ENCODE measurements at regions not wholly inside any gene's neighbourhood (a gene's known extent, or its start where the extent isn't known, plus 50 kb on each side); places are given as distances from the start of the nearest gene placed in this dataset.

DNA sequence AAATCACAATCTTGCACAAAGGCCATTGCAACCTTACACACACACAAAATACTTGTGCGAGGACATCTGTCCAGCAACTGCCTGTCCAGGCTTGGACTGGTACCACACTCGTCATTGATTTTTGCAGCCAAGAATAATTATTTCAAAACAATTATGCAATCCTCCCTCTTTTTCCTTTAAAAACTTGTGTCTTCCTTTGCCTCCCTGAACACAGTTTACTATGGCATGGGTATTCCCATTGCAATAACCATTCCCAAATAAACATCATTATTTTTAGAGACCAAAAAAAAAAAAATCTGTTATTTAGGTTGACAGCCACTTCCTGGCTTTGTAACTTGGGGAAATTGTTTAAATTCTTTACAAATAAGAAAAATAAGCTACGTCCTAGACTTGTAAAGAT lies 54.0 kb downstream of the C11orf91 start:
- Histone ChIP-seq H3K27ac (no peak overlapping the region), H4K20me1 (ENCODE audit: insufficient read depth) (no peaks in the 10 kb centered on the region), H3K36me3 (ENCODE audit: insufficient read depth) (no peaks in the 10 kb centered on the region), H3K79me2 (ENCODE audit: insufficient read depth, low read depth) (no peaks in the 10 kb centered on the region), H3K27me3 (ENCODE audit: insufficient read depth, low read depth) (no peaks in the 10 kb centered on the region), H2AFZ (ENCODE audit: low read depth) (no peak overlapping the region), H3K4me2 (no peak overlapping the region), H3K4me1 (ENCODE audit: low read depth, poor library complexity, severe bottlenecking) (peaks cover 3% of the 10 kb centered on the region), H3K4me3 (IDR thresholded peaks at IDR 0.05; ENCODE audit: insufficient read depth, low read depth, low read length) (no peak overlapping the region), H3K9ac (no peak overlapping the region)
- TF ChIP-seq, protein P1, sequence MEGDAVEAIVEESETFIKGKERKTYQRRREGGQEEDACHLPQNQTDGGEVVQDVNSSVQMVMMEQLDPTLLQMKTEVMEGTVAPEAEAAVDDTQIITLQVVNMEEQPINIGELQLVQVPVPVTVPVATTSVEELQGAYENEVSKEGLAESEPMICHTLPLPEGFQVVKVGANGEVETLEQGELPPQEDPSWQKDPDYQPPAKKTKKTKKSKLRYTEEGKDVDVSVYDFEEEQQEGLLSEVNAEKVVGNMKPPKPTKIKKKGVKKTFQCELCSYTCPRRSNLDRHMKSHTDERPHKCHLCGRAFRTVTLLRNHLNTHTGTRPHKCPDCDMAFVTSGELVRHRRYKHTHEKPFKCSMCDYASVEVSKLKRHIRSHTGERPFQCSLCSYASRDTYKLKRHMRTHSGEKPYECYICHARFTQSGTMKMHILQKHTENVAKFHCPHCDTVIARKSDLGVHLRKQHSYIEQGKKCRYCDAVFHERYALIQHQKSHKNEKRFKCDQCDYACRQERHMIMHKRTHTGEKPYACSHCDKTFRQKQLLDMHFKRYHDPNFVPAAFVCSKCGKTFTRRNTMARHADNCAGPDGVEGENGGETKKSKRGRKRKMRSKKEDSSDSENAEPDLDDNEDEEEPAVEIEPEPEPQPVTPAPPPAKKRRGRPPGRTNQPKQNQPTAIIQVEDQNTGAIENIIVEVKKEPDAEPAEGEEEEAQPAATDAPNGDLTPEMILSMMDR (conservative IDR thresholded peaks at IDR 0.05; ENCODE audit: low read depth, low read length): no peak

DNA sequence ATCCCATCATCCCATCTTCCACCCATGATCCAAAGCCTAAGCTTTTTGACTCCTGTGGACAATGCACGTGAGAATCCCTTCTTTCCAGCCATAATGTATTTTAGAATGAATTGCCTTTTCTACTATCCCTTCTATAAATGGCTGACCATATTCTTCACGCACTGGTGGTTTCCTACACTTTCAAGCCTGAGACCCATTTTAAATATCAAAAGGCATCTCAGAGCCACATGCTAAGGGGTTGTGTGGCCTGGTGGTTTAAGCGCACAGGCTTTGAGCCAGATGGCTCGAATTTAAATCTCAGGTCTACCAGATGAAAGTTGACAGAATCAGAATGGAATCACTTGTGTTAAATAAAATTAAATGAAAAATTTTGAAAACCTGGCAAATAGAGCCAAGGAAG lies 54.5 kb downstream of the C11orf91 start:
- Histone ChIP-seq H3K36me3 (ENCODE audit: insufficient read depth) (no peaks in the 10 kb centered on the region), H4K20me1 (ENCODE audit: insufficient read depth) (no peaks in the 10 kb centered on the region), H3K4me3 (IDR thresholded peaks at IDR 0.05; ENCODE audit: insufficient read depth, low read depth, low read length) (no peak overlapping the region), H3K27ac (no peak overlapping the region), H3K9ac (no peak overlapping the region), H2AFZ (ENCODE audit: low read depth) (no peak overlapping the region), H3K4me2 (no peak overlapping the region), H3K27me3 (ENCODE audit: insufficient read depth, low read depth) (no peaks in the 10 kb centered on the region), H3K79me2 (ENCODE audit: insufficient read depth, low read depth) (no peaks in the 10 kb centered on the region), H3K4me1 (ENCODE audit: low read depth, poor library complexity, severe bottlenecking) (no peaks in the 10 kb centered on the region)
- TF ChIP-seq, protein P1 (conservative IDR thresholded peaks at IDR 0.05; ENCODE audit: low read depth, low read length): no peak

DNA sequence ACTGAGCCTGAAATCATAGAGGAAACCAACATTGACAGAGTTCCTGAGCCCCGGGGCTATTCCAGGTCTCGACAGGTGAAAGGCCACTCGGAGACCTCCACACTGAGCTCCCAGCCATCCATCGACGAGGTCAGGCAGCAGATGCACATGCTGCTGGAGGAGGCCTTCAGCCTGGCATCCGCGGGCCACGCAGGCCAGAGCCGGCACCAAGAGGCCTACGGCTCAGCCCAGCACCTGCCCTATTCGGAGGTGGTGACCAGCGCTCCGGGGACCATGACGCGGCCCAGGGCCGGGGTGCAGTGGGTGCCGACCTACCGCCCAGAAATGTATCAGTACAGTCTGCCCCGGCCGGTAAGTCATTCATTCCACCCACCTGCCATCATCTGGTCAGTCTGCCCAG lies 54.9 kb downstream of the C11orf91 start:
- TF ChIP-seq, protein P1 (conservative IDR thresholded peaks at IDR 0.05; ENCODE audit: low read depth, low read length): no peak
- no peaks in the 10 kb centered on the region for H3K4me1 ChIP-seq (ENCODE audit: low read depth, poor library complexity, severe bottlenecking)

DNA sequence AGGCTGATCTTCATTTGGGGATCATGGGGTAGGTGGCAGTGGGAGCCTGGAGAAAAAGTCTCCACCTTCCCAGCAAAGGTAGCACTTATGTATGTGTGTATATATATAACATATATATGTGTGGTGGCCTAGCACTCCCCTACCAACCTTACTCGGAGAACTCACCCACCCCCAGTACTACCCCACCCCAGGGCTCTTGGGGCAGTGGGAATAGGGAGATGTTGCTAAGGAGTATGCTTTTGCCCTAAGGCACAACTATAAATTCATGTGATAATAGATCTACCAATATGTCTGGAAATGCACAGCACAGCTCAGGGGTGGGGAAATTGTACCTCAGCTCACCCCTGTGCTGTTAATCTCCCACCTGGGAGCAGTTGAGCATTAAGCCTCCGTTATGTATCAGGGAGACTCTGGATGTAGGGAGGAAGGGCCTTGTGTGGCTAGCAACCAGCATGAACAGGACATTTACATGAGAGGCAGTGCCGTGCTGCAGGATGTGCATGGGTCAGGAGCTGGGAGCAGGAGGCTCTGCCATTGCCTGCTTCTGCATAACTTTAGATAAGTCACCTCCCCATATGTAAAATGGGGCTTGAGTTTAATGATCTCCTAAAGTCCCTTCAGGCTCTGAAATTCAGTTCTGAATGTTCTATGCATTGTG lies 57.3 kb downstream of the C11orf91 start:
- Histone ChIP-seq H3K27ac (no peak overlapping the region), H3K36me3 (ENCODE audit: insufficient read depth) (no peaks in the 10 kb centered on the region), H3K79me2 (ENCODE audit: insufficient read depth, low read depth) (no peaks in the 10 kb centered on the region), H3K4me1 (ENCODE audit: low read depth, poor library complexity, severe bottlenecking) (no peaks in the 10 kb centered on the region), H3K4me2 (no peak overlapping the region), H3K9ac (no peak overlapping the region), H3K4me3 (IDR thresholded peaks at IDR 0.05; ENCODE audit: insufficient read depth, low read depth, low read length) (no peak overlapping the region), H3K27me3 (ENCODE audit: insufficient read depth, low read depth) (no peaks in the 10 kb centered on the region), H4K20me1 (ENCODE audit: insufficient read depth) (no peaks in the 10 kb centered on the region), H2AFZ (ENCODE audit: low read depth) (no peak overlapping the region)
- TF ChIP-seq, protein P1 (conservative IDR thresholded peaks at IDR 0.05; ENCODE audit: low read depth, low read length): no peak

More for the DNA sequence above, 54.9 kb downstream of the C11orf91 start:
- no peak overlapping the region for H2AFZ ChIP-seq (ENCODE audit: low read depth)
- H3K36me3 ChIP-seq (ENCODE audit: insufficient read depth): no peaks in the 10 kb centered on the region
- no peaks in the 10 kb centered on the region for H4K20me1 ChIP-seq (ENCODE audit: insufficient read depth)
- H3K27me3 ChIP-seq (ENCODE audit: insufficient read depth, low read depth): no peaks in the 10 kb centered on the region
- no peak overlapping the region for H3K4me3 ChIP-seq (IDR thresholded peaks at IDR 0.05; ENCODE audit: insufficient read depth, low read depth, low read length)
- no peak overlapping the region for H3K9ac ChIP-seq
- no peak overlapping the region for H3K4me2 ChIP-seq
- H3K79me2 ChIP-seq (ENCODE audit: insufficient read depth, low read depth): no peaks in the 10 kb centered on the region
- H3K27ac ChIP-seq: no peak overlapping the region
